ENCODE measurements at regions not wholly inside any gene's neighbourhood (a gene's known extent, or its start where the extent isn't known, plus 50 kb on each side); places are given as distances from the start of the nearest gene placed in this dataset.

DNA sequence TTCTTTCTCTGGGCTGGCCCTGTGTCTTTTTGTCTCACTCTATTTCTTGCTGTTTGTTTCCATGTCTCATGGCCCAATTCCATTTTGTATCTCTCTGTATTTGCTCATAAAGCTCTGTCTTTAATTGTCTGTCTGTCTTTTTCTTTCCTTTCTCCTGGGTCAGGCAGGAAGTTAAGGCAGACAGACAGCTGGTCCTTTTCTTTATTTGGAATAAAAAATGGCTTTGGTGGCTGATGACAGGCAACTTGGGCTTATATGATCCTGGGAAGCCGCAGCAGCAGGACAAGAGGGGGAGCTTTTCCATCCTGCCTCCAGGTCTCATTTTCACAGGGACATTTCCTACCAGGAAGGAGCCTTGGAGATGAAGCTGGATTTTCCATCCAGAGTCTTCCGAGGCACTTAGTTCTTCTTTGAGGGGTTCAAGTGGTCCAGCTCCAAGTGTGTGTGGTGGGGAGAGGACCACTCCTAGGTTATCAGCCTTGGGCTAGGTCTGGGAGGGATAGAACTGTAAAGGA lies 138.7 kb downstream of the TDRD15 start (continued):
- TF ChIP-seq ZNF17 (CRISPR knock-in tag; IDR thresholded peaks at IDR 0.05) (no peak), BHLHE40 (IDR thresholded peaks at IDR 0.05; ENCODE audit: low read length) (no peak), SMAD1 (CRISPR knock-in tag; IDR thresholded peaks at IDR 0.05; ENCODE audit: borderline replicate concordance, low read depth) (no peak), ZNF33A (CRISPR knock-in tag; IDR thresholded peaks at IDR 0.05; ENCODE audit: borderline replicate concordance) (no peak), TOPORS (CRISPR knock-in tag; IDR thresholded peaks at IDR 0.05) (no peak), ZNF329 (CRISPR knock-in tag; IDR thresholded peaks at IDR 0.05; ENCODE audit: low read depth) (no peak), HMG20A (CRISPR knock-in tag; IDR thresholded peaks at IDR 0.05; ENCODE audit: borderline replicate concordance) (no peak), HNF4A (CRISPR knock-in tag; IDR thresholded peaks at IDR 0.05) (no peak)

DNA sequence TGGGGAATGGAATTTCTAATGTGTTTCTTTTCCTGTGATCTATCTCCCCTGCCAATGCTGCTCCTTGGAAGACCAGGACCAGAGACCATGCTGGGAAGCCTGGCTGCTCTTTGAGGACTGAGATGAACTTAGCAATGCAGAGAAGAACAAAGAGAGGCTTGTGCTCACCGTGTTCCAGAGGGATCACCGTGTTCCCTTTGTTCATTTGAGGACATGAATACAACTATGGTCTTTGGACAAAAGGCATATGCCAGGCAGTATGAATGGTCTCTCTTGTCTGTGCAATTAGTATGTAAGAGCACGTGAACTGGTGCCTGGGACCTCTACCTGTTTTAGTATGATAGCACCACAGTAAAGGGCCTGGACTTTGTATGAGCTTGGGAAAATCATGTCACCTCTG lies 139.9 kb downstream of the TDRD15 start:
- Histone ChIP-seq H3K4me1 (ENCODE audit: insufficient read depth, low read length) (peaks cover 8% of the 10 kb centered on the region), H3K9me3 (ENCODE audit: low read length) (no peaks in the 10 kb centered on the region), H3K79me2 (ENCODE audit: insufficient read depth, low read length) (no peaks in the 10 kb centered on the region), H4K20me1 (ENCODE audit: insufficient read depth, low read length) (no peaks in the 10 kb centered on the region), H3K4me2 (ENCODE audit: low read depth, low read length) (no peak overlapping the region), H3K36me3 (replicated peaks in 1 of 2; ENCODE audit: control insufficient read depth in 1 of 2, insufficient read depth in 2 of 2, low read length in 2 of 2) (no peaks in the 10 kb centered on the region), H2AFZ (ENCODE audit: low read length) (no peak overlapping the region), H3K27me3 (ENCODE audit: control insufficient read depth in 1 of 2, insufficient read depth in 2 of 2, low read length in 2 of 2) (peaks cover 0 to 23% of the 10 kb centered on the region in 2 experiments; a peak in 3 of 5 replicates), H3K4me3 (replicated peaks in 1 of 3; ENCODE audit: insufficient read depth in 1 of 3, low read depth in 2 of 3, low read length in 3 of 3) (no peak overlapping the region), H3K9ac (ENCODE audit: insufficient read depth, low read depth, low read length) (no peak overlapping the region), H3K27ac (ENCODE audit: extremely low read length, insufficient read depth, low read length) (no peak overlapping the region)
- in situ Hi-C loops (cut with HindIII; ENCODE audit: extremely low pct_ligation_motif_present, low pct_unique_long_range_greater_than_20kb), result no loop called here
- CTCF ChIA-PET (ENCODE audit: low intra/inter-chr PET ratio, low total read pairs), result no interaction called here
- FAIRE-seq (no peak), DNase-seq (ENCODE audit: low spot score) (peak; percentile 44), ATAC-seq (peak; percentile 41; the same call in 2 of the 3 replicates)
- 3% methylated on average over 3 of the region's 3 CpGs for WGBS (ENCODE audit: low lambda C conversion rate)
- intact Hi-C loops (cut with micrococcal nuclease; ENCODE audit: unreplicated experiment), result no loop called here
- POLR2A ChIA-PET, result no interaction called here
- BruUV-seq (replicated peaks), result no TSS peak
- TF ChIP-seq FOXC1 (CRISPR knock-in tag; IDR thresholded peaks at IDR 0.05; ENCODE audit: borderline replicate concordance) (no peak), ZNF263 (CRISPR knock-in tag; IDR thresholded peaks at IDR 0.05) (peak; percentile 68), SOX6 (IDR thresholded peaks at IDR 0.05) (no peak), SOX6 (CRISPR knock-in tag; IDR thresholded peaks at IDR 0.05) (peak; percentile 50), BHLHE40 (IDR thresholded peaks at IDR 0.05; ENCODE audit: low read length) (peak; percentile 74), ZNF777 (CRISPR knock-in tag; IDR thresholded peaks at IDR 0.05) (no peak), ZBTB38 (CRISPR knock-in tag; IDR thresholded peaks at IDR 0.05) (no peak), ZNF34 (CRISPR knock-in tag; IDR thresholded peaks at IDR 0.05; ENCODE audit: borderline replicate concordance) (no peak), AGO2 (optimal IDR thresholded peaks at IDR 0.05; ENCODE audit: low read depth, low read length) (no peak), AHR (CRISPR knock-in tag; IDR thresholded peaks at IDR 0.05) (no peak), SSRP1 (CRISPR knock-in tag; IDR thresholded peaks at IDR 0.05) (no peak), ZNF30 (CRISPR knock-in tag; IDR thresholded peaks at IDR 0.05) (no peak), NR2C2 (CRISPR knock-in tag; IDR thresholded peaks at IDR 0.05; ENCODE audit: borderline replicate concordance) (no peak), SOX13 (IDR thresholded peaks at IDR 0.05) (no peak), SOX13 (CRISPR knock-in tag; conservative IDR thresholded peaks at IDR 0.05 in 1 of 2, IDR thresholded peaks at IDR 0.05 in 1 of 2) (peak in 1 of 2 experiments; percentile 86; a peak in 2 of 4 replicates), ZNF841 (CRISPR knock-in tag; IDR thresholded peaks at IDR 0.05; ENCODE audit: borderline replicate concordance) (no peak), SOX5 (CRISPR knock-in tag; IDR thresholded peaks at IDR 0.05; ENCODE audit: borderline replicate concordance) (peak; percentile 78), ZNF558 (CRISPR knock-in tag; IDR thresholded peaks at IDR 0.05; ENCODE audit: borderline replicate concordance) (no peak), ZNF451 (CRISPR knock-in tag; IDR thresholded peaks at IDR 0.05) (no peak), SP5 (CRISPR knock-in tag; IDR thresholded peaks at IDR 0.05; ENCODE audit: borderline replicate concordance, low read depth) (no peak), PAWR (CRISPR knock-in tag; IDR thresholded peaks at IDR 0.05; ENCODE audit: borderline replicate concordance) (no peak), POGZ (CRISPR knock-in tag; IDR thresholded peaks at IDR 0.05) (no peak)

All from HepG2 (cell line).